ENCODE measurements at regions not wholly inside any gene's neighbourhood (a gene's known extent, or its start where the extent isn't known, plus 50 kb on each side); places are given as distances from the start of the nearest gene placed in this dataset.
A peak's percentile ranks its signal among the peaks of the same experiment; 100 is the strongest.

GRCh38 chr21:41610042-41610839 is 102.3 kb upstream of the TMPRSS2 start:
- peak; percentile 67 for DNase-seq

- no peak for DNase-seq
These were observed 98.7 kb upstream of the TMPRSS2 start for GRCh38 chr21:41606706-41607105.

- DNase-seq, result no peak
These were observed 98.0 kb upstream of the TMPRSS2 start for GRCh38 chr21:41605934-41606285.

- DNase-seq, result peak; percentile 59
These were observed 97.4 kb upstream of the TMPRSS2 start for GRCh38 chr21:41605178-41605933.

- DNase-seq, result no peak
These were observed 96.7 kb upstream of the TMPRSS2 start for GRCh38 chr21:41604583-41605041.

- DNase-seq, result no peak
These were observed 95.5 kb upstream of the TMPRSS2 start for GRCh38 chr21:41603476-41603875.

GRCh38 chr21:41602531-41602930 is 94.6 kb upstream of the TMPRSS2 start:
- no peak for DNase-seq

- DNase-seq, result peak; percentile 9
These were observed 93.8 kb upstream of the TMPRSS2 start for GRCh38 chr21:41601573-41602368.

GRCh38 chr21:41600961-41601572 is 93.1 kb upstream of the TMPRSS2 start:
- DNase-seq, result no peak

- no peak for DNase-seq
These were observed 92.6 kb upstream of the TMPRSS2 start for GRCh38 chr21:41600556-41600955.

- DNase-seq, result no peak
These were observed 92.2 kb upstream of the TMPRSS2 start for GRCh38 chr21:41600116-41600515.

- peak; percentile 77 for DNase-seq
These were observed 90.8 kb upstream of the TMPRSS2 start for GRCh38 chr21:41598561-41599431.

- DNase-seq, result no peak
These were observed 89.9 kb upstream of the TMPRSS2 start for GRCh38 chr21:41597811-41598231.

- DNase-seq, result no peak
These were observed 89.3 kb upstream of the TMPRSS2 start for GRCh38 chr21:41597227-41597626.

GRCh38 chr21:41596241-41596925 is 88.4 kb upstream of the TMPRSS2 start:
- no peak for DNase-seq

GRCh38 chr21:41594268-41594667 is 86.3 kb upstream of the TMPRSS2 start:
- DNase-seq, result no peak

GRCh38 chr21:41593760-41594138 is 85.8 kb upstream of the TMPRSS2 start:
- no peak for DNase-seq

GRCh38 chr21:41593051-41593759 is 85.2 kb upstream of the TMPRSS2 start:
- DNase-seq, result no peak

- DNase-seq, result no peak
These were observed 81.7 kb upstream of the TMPRSS2 start for GRCh38 chr21:41589620-41590175.

- DNase-seq, result no peak
These were observed 81.2 kb upstream of the TMPRSS2 start for GRCh38 chr21:41589131-41589530.

Measured in NCI-H1092 treated with DMSO at 0.1 percent for 48 hours (cell line).